ENCODE measurements at regions not wholly inside any gene's neighbourhood (a gene's known extent, or its start where the extent isn't known, plus 50 kb on each side); places are given as distances from the start of the nearest gene placed in this dataset.

DNA sequence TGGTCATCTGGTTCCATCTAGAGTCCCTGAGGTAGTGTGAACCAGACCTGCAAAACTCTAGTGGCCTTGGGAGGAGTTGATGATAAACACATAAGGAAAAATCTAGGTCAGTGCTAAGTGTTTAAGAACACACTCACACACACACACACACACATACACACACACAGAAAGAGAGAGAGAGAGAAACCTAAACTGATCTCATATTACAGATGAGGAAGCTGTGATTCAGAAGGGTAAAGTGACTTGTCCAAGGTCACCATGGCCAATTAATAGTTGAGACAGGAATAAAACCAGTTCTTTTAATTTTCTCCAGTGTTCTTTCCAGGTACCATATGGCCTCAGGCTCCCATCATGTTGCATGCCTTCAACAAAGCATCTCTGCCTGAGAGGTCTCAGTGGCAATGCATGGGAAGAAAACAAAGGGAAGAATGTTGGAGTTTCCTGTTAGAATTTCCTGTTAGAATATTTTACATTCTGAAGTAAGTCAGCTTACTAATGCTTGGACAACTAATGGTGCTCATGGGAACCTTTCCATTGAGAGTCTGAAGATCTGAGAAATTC lies 77.3 kb upstream of the TSPAN2 start:
- BruUV-seq (replicated peaks), result no TSS peak
- Histone ChIP-seq H3K36me3 (ENCODE audit: insufficient read depth, low read length, poor library complexity, severe bottlenecking) (no peaks in the 10 kb centered on the region), H3K4me3 (ENCODE audit: low read depth, low read length, poor library complexity, severe bottlenecking) (no peak overlapping the region), H3K9me3 (ENCODE audit: low read depth, low read length, poor library complexity, severe bottlenecking) (peaks cover 4% of the 10 kb centered on the region), H3K4me1 (ENCODE audit: insufficient read depth, low read length, poor library complexity, severe bottlenecking) (peaks cover 21% of the 10 kb centered on the region), H3K27me3 (replicated peaks; ENCODE audit: insufficient read depth, low read depth, low read length, poor library complexity) (no peaks in the 10 kb centered on the region), H3K27ac (ENCODE audit: low read depth, low read length, poor library complexity, severe bottlenecking) (peak overlapping the region; percentile 61)
- CTCF ChIA-PET, result no interaction called here
- intact Hi-C loops (cut with micrococcal nuclease; ENCODE audit: unreplicated experiment), result loop anchor here (1.0 to 10.0 kb wide), 2 partner anchors 85 to 168 kb away; partner anchors contain the start of gene NGF
- DNase-seq (ENCODE audit: low spot score), result peak; percentile 95
- POLR2A ChIA-PET (ENCODE audit: low non-redundant PET), result no interaction called here
- TF ChIP-seq EZH2 (IDR thresholded peaks at IDR 0.05; ENCODE audit: borderline replicate concordance, low read depth, low read length, poor library complexity, severe bottlenecking), result no peak
- no peak for TF ChIP-seq CTCF (conservative IDR thresholded peaks at IDR 0.05; ENCODE audit: low read depth, low read length)

- TF ChIP-seq CTCF (conservative IDR thresholded peaks at IDR 0.05; ENCODE audit: low read depth, low read length) (no peak), EZH2 (IDR thresholded peaks at IDR 0.05; ENCODE audit: borderline replicate concordance, low read depth, low read length, poor library complexity, severe bottlenecking) (no peak)
- Histone ChIP-seq H3K36me3 (ENCODE audit: insufficient read depth, low read length, poor library complexity, severe bottlenecking) (no peaks in the 10 kb centered on the region), H3K27ac (ENCODE audit: low read depth, low read length, poor library complexity, severe bottlenecking) (peak overlapping the region; percentile 10), H3K4me3 (ENCODE audit: low read depth, low read length, poor library complexity, severe bottlenecking) (no peak overlapping the region), H3K27me3 (replicated peaks; ENCODE audit: insufficient read depth, low read depth, low read length, poor library complexity) (no peaks in the 10 kb centered on the region), H3K9me3 (ENCODE audit: low read depth, low read length, poor library complexity, severe bottlenecking) (peaks cover 4% of the 10 kb centered on the region), H3K4me1 (ENCODE audit: insufficient read depth, low read length, poor library complexity, severe bottlenecking) (peaks cover 21% of the 10 kb centered on the region)
- no peak for DNase-seq (ENCODE audit: low spot score)
- BruUV-seq (replicated peaks), result no TSS peak
- ChIA-PET POLR2A (ENCODE audit: low non-redundant PET) (interaction anchor here (0.6 kb wide), 1 partner anchor 64 kb away, joined by 4 read pairs; no protein-coding TSS in a partner anchor), CTCF (interaction anchor here (0.7 kb wide), 1 partner anchor 85 kb away, joined by 3 read pairs; no protein-coding TSS in a partner anchor)
- intact Hi-C loops (cut with micrococcal nuclease; ENCODE audit: unreplicated experiment), result loop anchor here (1.0 to 10.0 kb wide), 2 partner anchors 86 to 169 kb away; partner anchors contain the start of gene NGF
Observed at GRCh38 chr1:115165776-115166175, 76.5 kb upstream of the TSPAN2 start.

- Histone ChIP-seq H3K36me3 (ENCODE audit: insufficient read depth, low read length, poor library complexity, severe bottlenecking) (no peaks in the 10 kb centered on the region), H3K27ac (ENCODE audit: low read depth, low read length, poor library complexity, severe bottlenecking) (no peak overlapping the region), H3K4me1 (ENCODE audit: insufficient read depth, low read length, poor library complexity, severe bottlenecking) (peaks cover 21% of the 10 kb centered on the region), H3K27me3 (replicated peaks; ENCODE audit: insufficient read depth, low read depth, low read length, poor library complexity) (no peaks in the 10 kb centered on the region), H3K9me3 (ENCODE audit: low read depth, low read length, poor library complexity, severe bottlenecking) (peaks cover 4% of the 10 kb centered on the region), H3K4me3 (ENCODE audit: low read depth, low read length, poor library complexity, severe bottlenecking) (no peak overlapping the region)
- BruUV-seq (replicated peaks), result no TSS peak
- CTCF ChIA-PET, result interaction anchor here (0.7 kb wide), 1 partner anchor 86 kb away, joined by 3 read pairs; no protein-coding TSS in a partner anchor
- intact Hi-C loops (cut with micrococcal nuclease; ENCODE audit: unreplicated experiment), result loop anchor here (10.0 kb wide), 1 partner anchor 170 kb away; the partner anchor contains the start of gene NGF
- no peak for DNase-seq (ENCODE audit: low spot score)
- TF ChIP-seq CTCF (conservative IDR thresholded peaks at IDR 0.05; ENCODE audit: low read depth, low read length) (no peak), EZH2 (IDR thresholded peaks at IDR 0.05; ENCODE audit: borderline replicate concordance, low read depth, low read length, poor library complexity, severe bottlenecking) (no peak)
- POLR2A ChIA-PET (ENCODE audit: low non-redundant PET), result interaction anchor here (0.6 kb wide), 1 partner anchor 65 kb away, joined by 4 read pairs; no protein-coding TSS in a partner anchor
Observed at GRCh38 chr1:115164940-115165705, 75.8 kb upstream of the TSPAN2 start.
